HG03558 (cell line): ENCODE measurements at regions not wholly inside any gene's neighbourhood (a gene's known extent, or its start where the extent isn't known, plus 50 kb on each side); places are given as distances from the start of the nearest gene placed in this dataset.
A peak's percentile ranks its signal among the peaks of the same experiment; 100 is the strongest.

ENCODE experiments used
- ATAC-seq: cut with Tn5 transposase; IDR thresholded peaks from one replicate; pipeline ENCODE4 v1.9.1; 2021; ENCODE audit warnings: moderate number of reproducible peaks; ENCODE audit not compliant: unreplicated experiment; ENCODE audit errors: extremely low read depth

DNA sequence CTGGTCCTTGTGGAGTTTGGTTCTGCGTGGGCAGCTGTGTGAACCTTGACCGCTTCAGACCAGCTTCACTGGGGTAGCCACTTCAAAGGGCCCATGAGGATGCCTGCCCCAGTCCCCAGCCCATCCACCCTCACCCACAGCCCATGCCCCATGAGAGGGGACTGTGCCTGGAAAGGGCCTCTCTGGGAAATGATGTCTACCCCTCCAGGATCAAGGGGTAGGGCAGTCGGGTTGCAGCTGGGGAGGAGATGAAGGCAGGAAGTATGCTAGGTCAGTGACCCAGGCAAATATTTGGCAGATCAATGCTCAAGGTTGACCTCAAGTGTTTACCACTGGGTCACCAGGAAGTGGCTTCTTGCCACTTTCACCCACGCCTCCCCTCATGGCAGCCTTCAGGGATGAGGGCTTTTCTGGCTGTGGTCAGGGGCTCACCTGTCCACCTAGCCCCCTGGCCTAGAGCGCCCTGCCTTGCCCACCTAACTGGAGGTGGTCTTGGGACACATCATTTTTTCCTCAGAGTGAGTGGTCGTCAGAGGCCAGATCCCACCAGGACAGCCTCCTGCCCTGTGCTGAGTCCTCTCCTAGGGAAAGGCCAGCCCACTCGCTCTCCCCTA lies 109.5 kb downstream of the SNX5 start:
- ATAC-seq, result no peak

DNA sequence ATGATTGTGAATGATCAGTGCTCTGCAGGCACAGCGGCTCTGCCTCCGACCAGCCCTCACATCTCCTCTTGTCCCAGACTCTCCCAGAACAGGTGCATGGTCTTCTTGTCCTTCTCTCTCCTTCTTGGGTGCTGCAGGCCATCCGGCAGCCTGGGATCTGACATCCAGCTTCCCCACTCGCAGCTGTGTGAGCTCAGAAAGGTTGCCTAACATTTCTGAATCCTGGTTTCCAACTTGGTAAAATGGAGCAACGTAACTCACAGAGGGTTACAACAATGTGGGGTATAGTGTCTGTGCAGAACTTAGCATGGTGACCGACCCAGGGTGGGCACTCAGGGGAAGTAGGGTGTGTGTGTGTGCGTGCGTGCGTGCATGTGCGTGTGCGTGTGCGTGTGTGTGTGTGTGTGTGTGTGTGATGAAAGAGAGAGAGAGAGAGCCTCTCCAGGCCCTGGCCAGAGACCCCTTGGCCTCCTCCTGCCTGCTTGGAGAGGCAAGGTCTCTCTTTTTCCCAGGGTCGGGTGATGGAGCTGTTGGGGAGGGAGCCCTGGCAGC lies 110.1 kb downstream of the SNX5 start:
- no peak for ATAC-seq

GRCh38 chr20:17857639-17858449 lies 110.8 kb downstream of the SNX5 start:
- no peak for ATAC-seq

DNA sequence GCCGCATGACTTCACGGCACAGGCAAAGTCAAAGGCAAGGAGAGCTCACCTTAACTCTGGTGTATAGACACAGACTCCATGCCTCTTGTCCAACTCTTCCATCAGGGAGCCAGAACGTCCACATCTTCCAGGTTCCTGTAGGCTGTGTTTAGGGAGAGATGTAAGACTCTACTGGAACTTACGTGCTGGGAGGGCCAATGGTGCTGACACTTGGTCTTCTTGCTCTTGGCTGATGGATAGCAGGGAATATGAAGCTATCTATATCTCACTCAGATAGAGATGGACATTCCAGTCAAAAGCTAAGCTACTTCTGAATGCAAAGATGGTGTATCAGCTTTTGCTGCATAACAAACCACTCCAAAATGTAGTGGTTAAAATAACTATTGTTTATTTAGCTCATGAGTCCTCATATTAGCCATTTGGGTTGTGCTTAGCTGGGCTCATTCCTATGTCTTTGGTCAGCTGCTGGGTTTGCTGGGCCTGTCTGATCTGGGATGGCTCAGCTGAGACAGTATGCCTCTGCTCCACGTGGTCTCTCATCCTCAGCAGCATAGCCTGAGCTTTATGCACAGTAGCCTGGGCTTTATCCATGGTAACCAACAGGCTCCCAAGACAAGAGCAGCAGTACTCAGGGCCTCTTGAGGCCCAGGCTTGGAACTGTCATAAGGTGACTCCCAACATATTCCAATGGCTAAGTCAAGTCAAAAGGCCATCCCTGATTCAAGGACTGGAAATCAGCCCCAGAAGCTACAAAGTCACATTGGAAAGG lies 111.6 kb downstream of the SNX5 start:
- no peak for ATAC-seq

DNA sequence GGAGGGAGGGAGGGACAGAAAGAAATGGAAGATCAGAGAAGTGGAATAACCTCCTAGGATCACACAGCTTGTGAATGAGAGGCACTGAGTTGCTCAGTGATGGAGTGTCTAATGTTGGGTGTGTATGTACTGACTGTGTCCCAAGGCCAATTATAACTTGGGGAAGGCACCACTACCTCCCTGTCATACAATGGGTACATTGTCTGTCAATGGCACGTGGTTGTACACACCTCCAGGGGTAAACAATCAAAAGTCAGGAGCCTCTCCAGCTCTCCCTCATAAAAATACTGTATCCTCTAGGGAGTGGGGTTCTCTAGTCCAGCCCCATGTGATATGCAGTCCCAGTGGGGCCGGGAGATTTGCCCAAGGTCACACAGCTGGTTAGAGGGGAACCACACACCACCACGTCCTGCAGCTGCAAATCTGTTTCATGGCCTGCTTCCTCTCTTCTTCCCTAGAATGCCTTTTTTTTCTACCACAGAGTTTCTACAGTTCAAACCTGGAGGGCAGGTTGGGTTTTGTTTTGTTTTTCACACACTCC lies 112.5 kb downstream of the SNX5 start:
- peak; percentile 76 for ATAC-seq

DNA sequence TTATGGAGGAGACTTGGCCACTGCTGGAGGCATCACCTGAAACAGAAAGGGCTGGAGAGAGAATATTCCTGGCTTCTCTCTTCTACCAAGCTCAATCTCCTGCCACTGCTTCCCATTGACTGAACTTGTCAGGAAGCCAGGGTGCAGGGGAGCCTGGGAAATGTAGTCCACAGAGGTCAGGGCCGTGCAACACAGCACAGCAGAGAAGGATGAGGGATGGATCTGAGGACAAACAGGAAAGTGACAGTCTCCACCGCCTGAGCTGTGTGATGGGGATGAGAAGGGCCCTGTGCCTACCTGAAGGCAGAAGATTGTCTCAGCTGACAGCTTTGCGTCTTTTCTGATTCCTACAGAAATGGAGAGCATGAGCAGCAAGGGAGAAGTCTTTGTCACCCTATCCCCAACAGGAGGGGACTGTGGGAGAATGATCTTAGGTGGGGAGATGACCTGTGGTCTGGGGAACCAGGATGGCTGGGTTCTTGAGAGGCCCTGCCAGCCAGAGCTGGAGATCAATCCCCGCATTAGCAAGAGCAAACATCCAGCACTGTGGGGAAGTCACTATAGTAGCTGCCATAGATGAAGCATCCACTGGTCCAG lies 114.2 kb downstream of the SNX5 start:
- ATAC-seq, result no peak

DNA sequence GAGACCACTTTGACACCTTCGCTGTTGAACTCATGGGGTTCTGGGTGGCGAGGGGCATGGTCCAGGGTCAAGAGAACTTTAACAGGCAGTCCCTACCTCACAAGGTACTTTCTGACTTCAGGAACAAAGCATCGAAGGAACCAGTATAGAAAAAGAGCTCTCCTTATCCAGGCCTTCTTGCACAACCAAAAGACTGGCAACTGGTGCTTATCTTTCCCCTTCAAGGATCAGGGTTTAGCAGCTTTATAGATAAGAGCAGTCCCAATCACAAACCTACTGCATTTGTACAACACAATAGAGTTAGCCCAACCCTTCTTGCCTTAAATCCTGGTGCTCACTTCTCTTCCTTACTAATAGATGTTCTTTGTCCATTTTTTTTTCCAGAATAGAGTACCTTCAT lies 116.3 kb downstream of the SNX5 start:
- ATAC-seq, result no peak

GRCh38 chr20:17850684-17851026 lies 117.9 kb downstream of the SNX5 start:
- no peak for ATAC-seq

- ATAC-seq, result no peak
Observed at GRCh38 chr20:17849901-17850683, 118.5 kb downstream of the SNX5 start.

- no peak for ATAC-seq
Observed at GRCh38 chr20:17849138-17849900, 119.3 kb downstream of the SNX5 start.

GRCh38 chr20:17848249-17849048 lies 120.1 kb downstream of the SNX5 start:
- no peak for ATAC-seq

- no peak for ATAC-seq
Observed at GRCh38 chr20:17845701-17846475, 122.7 kb downstream of the SNX5 start.

- ATAC-seq, result no peak
Observed at GRCh38 chr20:17844549-17845298, 123.9 kb downstream of the SNX5 start.

DNA sequence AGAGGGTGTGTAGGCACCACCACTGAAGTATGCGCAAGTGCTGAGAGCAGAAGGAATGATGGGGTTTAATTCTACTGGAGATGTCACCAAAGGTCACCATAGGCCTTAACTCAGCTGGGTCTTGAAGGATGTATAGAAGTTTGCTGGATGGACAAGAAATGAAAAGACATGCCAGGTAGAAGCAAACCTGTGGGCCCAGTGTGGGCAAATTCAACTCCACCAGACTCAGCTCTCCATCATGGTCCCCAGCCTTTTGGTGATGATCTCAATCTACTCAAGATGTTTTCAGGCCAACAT lies 124.5 kb downstream of the SNX5 start:
- ATAC-seq, result no peak

DNA sequence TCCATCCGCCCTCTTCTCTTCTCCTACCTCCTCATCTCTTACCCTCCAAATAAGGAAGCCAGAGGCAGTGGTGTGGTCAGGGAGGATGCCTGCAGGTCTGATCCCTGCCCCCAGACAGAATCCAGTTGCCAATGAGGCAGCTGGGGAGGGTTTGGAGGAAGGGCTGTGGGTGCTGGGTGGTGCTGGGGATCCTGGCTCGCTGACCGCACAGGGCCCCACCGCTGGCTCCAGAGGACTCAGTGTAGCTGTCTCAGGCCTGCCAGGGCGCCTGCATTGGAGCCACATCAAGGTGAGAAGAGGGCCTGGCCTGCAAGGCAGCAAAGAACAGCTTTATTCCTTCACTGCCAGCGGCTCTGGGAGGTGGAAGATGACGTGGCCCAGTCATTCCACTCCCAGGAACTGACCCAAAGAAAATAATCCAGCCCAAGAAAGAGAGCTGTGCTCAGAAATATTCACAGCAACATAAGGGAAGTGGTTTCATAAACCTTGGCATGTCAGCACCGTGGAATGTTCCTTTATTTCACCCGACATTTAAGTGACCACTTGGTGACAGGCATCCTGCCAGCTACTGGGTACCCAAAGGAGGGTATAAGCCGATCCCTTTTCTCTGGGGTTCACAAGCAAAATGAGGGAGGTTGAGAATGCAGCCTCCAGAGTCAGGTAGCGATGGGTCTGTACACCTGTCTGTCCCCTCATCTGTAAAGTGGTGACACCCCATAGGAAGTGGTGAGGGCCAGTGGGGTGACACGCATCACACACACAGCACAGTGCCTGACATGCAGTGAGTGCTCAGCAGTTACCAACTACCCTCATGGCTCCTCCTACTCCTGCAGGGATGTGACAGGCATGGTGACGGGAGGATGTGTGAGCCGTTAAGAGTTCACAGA lies 125.1 kb downstream of the SNX5 start:
- ATAC-seq, result no peak

- ATAC-seq, result no peak
Observed at GRCh38 chr20:17841751-17842215, 126.8 kb downstream of the SNX5 start.
